ENCODE measurements at regions not wholly inside any gene's neighbourhood (a gene's known extent, or its start where the extent isn't known, plus 50 kb on each side); places are given as distances from the start of the nearest gene placed in this dataset.

- no peak overlapping the region for H3K4me3 ChIP-seq (ENCODE audit: low read length)
- TF ChIP-seq CTCF (IDR thresholded peaks at IDR 0.05; ENCODE audit: insufficient read depth, low read depth, low read length, missing control alignments): no peak
- DNase-seq (ENCODE audit: low read depth): no peak
These were observed 1047.9 kb upstream of the RBFOX1 start for GRCh38 chr16:6284731-6285130.

GRCh38 chr16:6281994-6282393 is 1050.7 kb upstream of the RBFOX1 start:
- no peak overlapping the region for H3K4me3 ChIP-seq (ENCODE audit: low read length)
- no peak for DNase-seq (ENCODE audit: low read depth)
- no peak for TF ChIP-seq CTCF (IDR thresholded peaks at IDR 0.05; ENCODE audit: insufficient read depth, low read depth, low read length, missing control alignments)

GRCh38 chr16:6281274-6281673 is 1051.4 kb upstream of the RBFOX1 start:
- no peak for TF ChIP-seq CTCF (IDR thresholded peaks at IDR 0.05; ENCODE audit: insufficient read depth, low read depth, low read length, missing control alignments)
- no peak overlapping the region for H3K4me3 ChIP-seq (ENCODE audit: low read length)

GRCh38 chr16:6280055-6280454 is 1052.6 kb upstream of the RBFOX1 start:
- TF ChIP-seq CTCF (IDR thresholded peaks at IDR 0.05; ENCODE audit: insufficient read depth, low read depth, low read length, missing control alignments): no peak
- no peak overlapping the region for H3K4me3 ChIP-seq (ENCODE audit: low read length)
- no peak for DNase-seq (ENCODE audit: low read depth)

More at GRCh38 chr16:6281274-6281673, 1051.4 kb upstream of the RBFOX1 start:
- DNase-seq (ENCODE audit: low read depth): no peak

- no peak for DNase-seq (ENCODE audit: low read depth)
- no peak for TF ChIP-seq CTCF (IDR thresholded peaks at IDR 0.05; ENCODE audit: insufficient read depth, low read depth, low read length, missing control alignments)
- H3K4me3 ChIP-seq (ENCODE audit: low read length): no peak overlapping the region
These were observed 1053.4 kb upstream of the RBFOX1 start for GRCh38 chr16:6279286-6279685.

GRCh38 chr16:6274351-6274750 is 1058.3 kb upstream of the RBFOX1 start:
- no peak for TF ChIP-seq CTCF (IDR thresholded peaks at IDR 0.05; ENCODE audit: insufficient read depth, low read depth, low read length, missing control alignments)
- H3K4me3 ChIP-seq (ENCODE audit: low read length): no peak overlapping the region
- DNase-seq (ENCODE audit: low read depth): no peak

GRCh38 chr16:6267682-6268081 is 1065.0 kb upstream of the RBFOX1 start:
- no peak for DNase-seq (ENCODE audit: low read depth)

More at GRCh38 chr16:6267682-6268081, 1065.0 kb upstream of the RBFOX1 start:
- no peak for TF ChIP-seq CTCF (IDR thresholded peaks at IDR 0.05; ENCODE audit: insufficient read depth, low read depth, low read length, missing control alignments)
- no peak overlapping the region for H3K4me3 ChIP-seq (ENCODE audit: low read length)

Data from epithelial cell of esophagus (primary cell).